DND-41 (cell line): ENCODE measurements at regions not wholly inside any gene's neighbourhood (a gene's known extent, or its start where the extent isn't known, plus 50 kb on each side); places are given as distances from the start of the nearest gene placed in this dataset.

Experiments
- EZH2 ChIP-seq: IDR thresholded peaks from 3 replicates; pipeline ENCODE4 v1.6.1; 2012; ENCODE audit warnings: borderline replicate concordance, low read depth, mild to moderate bottlenecking, moderate library complexity, low read length, inconsistent platforms; ENCODE audit not compliant: severe bottlenecking
- TF ChIP-seq, protein P1 (sequence below): IDR thresholded peaks from 2 replicates; pipeline ENCODE4 v1.5.1; 2012; ENCODE audit warnings: borderline replicate concordance, low read length, moderate library complexity, mild to moderate bottlenecking; ENCODE audit not compliant: poor library complexity, severe bottlenecking; ENCODE audit errors: extremely low read depth

DNA sequence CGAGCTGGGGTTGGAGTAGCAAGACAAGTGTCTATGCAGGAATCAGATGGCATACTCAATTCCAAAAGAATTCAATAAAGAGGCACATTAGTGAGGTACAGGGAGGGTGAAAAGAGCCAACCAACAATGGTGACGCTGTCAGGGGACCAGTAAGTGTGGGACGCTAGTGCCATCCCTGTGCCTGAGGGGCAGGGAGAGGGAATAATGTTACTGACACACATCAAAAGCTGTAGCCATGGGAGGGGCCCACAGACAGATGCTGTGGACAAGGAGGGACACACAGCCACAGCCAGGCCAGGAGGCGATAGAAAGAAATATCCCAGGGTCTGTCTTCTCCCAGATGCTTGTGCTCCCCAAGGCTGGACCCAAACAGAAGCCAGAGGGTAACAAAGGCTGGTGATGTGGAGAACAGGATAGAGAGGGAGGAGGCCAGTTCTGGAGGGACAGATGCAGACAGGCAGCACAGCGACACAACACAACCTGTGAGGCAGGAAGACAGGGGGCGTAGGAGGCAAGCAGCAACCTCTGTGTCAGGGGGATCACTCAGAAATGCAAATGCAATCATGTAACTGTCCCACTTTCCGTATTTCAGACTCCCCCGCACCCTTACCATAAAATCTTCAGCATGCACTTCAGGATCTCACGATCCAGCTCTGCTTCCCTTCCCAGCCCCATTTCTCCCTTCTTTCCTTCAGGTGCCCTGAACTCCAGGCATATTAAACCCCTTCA is 240.5 kb upstream of the FZD8 start:
- TF ChIP-seq, protein P1, sequence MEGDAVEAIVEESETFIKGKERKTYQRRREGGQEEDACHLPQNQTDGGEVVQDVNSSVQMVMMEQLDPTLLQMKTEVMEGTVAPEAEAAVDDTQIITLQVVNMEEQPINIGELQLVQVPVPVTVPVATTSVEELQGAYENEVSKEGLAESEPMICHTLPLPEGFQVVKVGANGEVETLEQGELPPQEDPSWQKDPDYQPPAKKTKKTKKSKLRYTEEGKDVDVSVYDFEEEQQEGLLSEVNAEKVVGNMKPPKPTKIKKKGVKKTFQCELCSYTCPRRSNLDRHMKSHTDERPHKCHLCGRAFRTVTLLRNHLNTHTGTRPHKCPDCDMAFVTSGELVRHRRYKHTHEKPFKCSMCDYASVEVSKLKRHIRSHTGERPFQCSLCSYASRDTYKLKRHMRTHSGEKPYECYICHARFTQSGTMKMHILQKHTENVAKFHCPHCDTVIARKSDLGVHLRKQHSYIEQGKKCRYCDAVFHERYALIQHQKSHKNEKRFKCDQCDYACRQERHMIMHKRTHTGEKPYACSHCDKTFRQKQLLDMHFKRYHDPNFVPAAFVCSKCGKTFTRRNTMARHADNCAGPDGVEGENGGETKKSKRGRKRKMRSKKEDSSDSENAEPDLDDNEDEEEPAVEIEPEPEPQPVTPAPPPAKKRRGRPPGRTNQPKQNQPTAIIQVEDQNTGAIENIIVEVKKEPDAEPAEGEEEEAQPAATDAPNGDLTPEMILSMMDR = no peak
- TF ChIP-seq EZH2 = no peak
